Endodermal cell (in vitro differentiated cells): ENCODE measurements at regions not wholly inside any gene's neighbourhood (a gene's known extent, or its start where the extent isn't known, plus 50 kb on each side); places are given as distances from the start of the nearest gene placed in this dataset.
"Not testable (repeated sequence)": the region's sequence is repeated elsewhere in the genome, so short reads cannot be mapped to it uniquely, and the experiment has no call there.

Experiments used
- DNase-seq: peaks from one replicate; pipeline ENCODE4 v3.0.0-alpha.2; 2017
- H3K27ac ChIP-seq: 2 replicates; pipeline ENCODE4 v1.5.1; 2013; ENCODE audit warnings: mild to moderate bottlenecking, low read depth, low read length, moderate library complexity
- H3K27me3 ChIP-seq: 2 replicates; pipeline ENCODE4 v1.6.1; 2013; ENCODE audit warnings: mild to moderate bottlenecking, low read length, moderate library complexity; ENCODE audit not compliant: insufficient read depth, control insufficient read depth, poor library complexity, severe bottlenecking
- H3K36me3 ChIP-seq: 2 replicates; pipeline ENCODE4 v1.7.0; 2013; ENCODE audit warnings: mild to moderate bottlenecking, low read length, moderate library complexity; ENCODE audit not compliant: control insufficient read depth, insufficient read depth
- H3K4me1 ChIP-seq: one replicate; pipeline ENCODE4 v1.7.0; 2013; ENCODE audit warnings: low read length; ENCODE audit not compliant: control insufficient read depth, insufficient read depth
- H3K4me3 ChIP-seq: 2 replicates; pipeline ENCODE4 v1.5.1; 2013; ENCODE audit warnings: mild to moderate bottlenecking, low read length, moderate library complexity
- H3K9ac ChIP-seq: 2 replicates; pipeline ENCODE4 v1.6.1; 2013; ENCODE audit warnings: mild to moderate bottlenecking, low read length, moderate library complexity; ENCODE audit not compliant: poor library complexity, severe bottlenecking; ENCODE audit errors: extremely low read depth
- H3K9me3 ChIP-seq: 2 replicates; pipeline ENCODE4 v1.6.1; 2013; ENCODE audit warnings: mild to moderate bottlenecking, low read length, moderate library complexity; ENCODE audit not compliant: control insufficient read depth
- H3K27ac Mint-ChIP-seq: 2 replicates; pipeline ENCODE4 v1.8.0; 2020; ENCODE audit warnings: mixed read lengths
- H3K27me3 Mint-ChIP-seq: 2 replicates; pipeline ENCODE4 v1.8.0; 2021; ENCODE audit warnings: mild to moderate bottlenecking, mixed read lengths; ENCODE audit not compliant: insufficient read depth
- H3K36me3 Mint-ChIP-seq: 2 replicates; pipeline ENCODE4 v1.8.0; 2020; ENCODE audit warnings: low read depth, mixed read lengths
- H3K4me1 Mint-ChIP-seq: 2 replicates; pipeline ENCODE4 v1.8.0; 2020; ENCODE audit warnings: mixed read lengths
- H3K4me3 Mint-ChIP-seq: 2 replicates; pipeline ENCODE4 v1.8.0; 2020; ENCODE audit warnings: mild to moderate bottlenecking, moderate library complexity, mixed read lengths
- H3K9me3 Mint-ChIP-seq: 2 replicates; pipeline ENCODE4 v1.8.0; 2020; ENCODE audit warnings: mild to moderate bottlenecking, mixed read lengths
- CTCF ChIP-seq: fragments of 200-600 bp; sonication (generic); conservative IDR thresholded peaks from 2 replicates; pipeline ENCODE4 v1.5.0; 2021; ENCODE audit warnings: antibody characterized with exemption, mild to moderate bottlenecking
- WGBS, 2 experiments: methylation state at CpG; one replicate each; pipeline versions ENCODE4 v1.1.5 to v1.1.7; 2013; ENCODE audit warnings: missing lambda C conversion rate in 2 of 2, mixed read lengths in 1 of 2; ENCODE audit not compliant: insufficient coverage in 1 of 2, insufficient read length in 1 of 2; 5-methylcytosine and 5-hydroxymethylcytosine counted together

DNA sequence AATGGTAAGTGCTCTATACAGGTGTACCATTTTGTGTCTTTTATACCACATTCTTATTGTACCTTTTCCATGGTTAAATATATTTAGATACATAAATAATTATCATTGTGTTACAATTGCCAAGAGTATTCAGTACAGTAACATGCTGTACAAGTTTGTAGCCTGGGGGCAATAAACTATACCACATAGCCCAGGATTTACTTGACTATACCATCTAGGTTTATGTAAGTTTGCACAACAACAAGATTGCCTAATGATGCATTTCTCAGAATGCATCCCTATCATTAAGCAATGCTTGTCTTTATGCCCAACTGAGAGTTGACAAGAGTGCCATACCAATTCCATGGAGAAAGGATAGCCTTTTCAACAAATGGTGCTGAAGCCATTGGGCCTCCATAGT, 136.7 kb upstream of the PJA2 start:
- Mint-ChIP-seq H3K27me3 (peaks cover 7% of the 10 kb centered on the region), H3K27ac (no peak overlapping the region), H3K4me3 (no peak overlapping the region), H3K4me1 (no peaks in the 10 kb centered on the region), H3K36me3 (no peaks in the 10 kb centered on the region), H3K9me3 (peaks cover 14% of the 10 kb centered on the region)
- TF ChIP-seq CTCF: no peak
- H3K4me3 ChIP-seq: no peak overlapping the region
- H3K9me3 ChIP-seq: peaks cover 8% of the 10 kb centered on the region
- no peak overlapping the region for H3K27ac ChIP-seq
- no peaks in the 10 kb centered on the region for H3K36me3 ChIP-seq
- H3K4me1 ChIP-seq: no peaks in the 10 kb centered on the region
- H3K9ac ChIP-seq: no peak overlapping the region
- H3K27me3 ChIP-seq: no peaks in the 10 kb centered on the region
- no peak for DNase-seq

GRCh38 chr5:109544873-109545272, 135.1 kb upstream of the PJA2 start:
- H3K36me3 Mint-ChIP-seq, H3K27ac ChIP-seq, H3K9me3 Mint-ChIP-seq, DNase-seq, H3K4me1 ChIP-seq, H3K9me3 ChIP-seq, H3K4me1 Mint-ChIP-seq, H3K4me3 Mint-ChIP-seq, H3K27me3 ChIP-seq, H3K4me3 ChIP-seq, H3K9ac ChIP-seq, H3K36me3 ChIP-seq, H3K27ac Mint-ChIP-seq: not testable (repeated sequence)
- 81 to 100% methylated on average over 1 of the region's 1 CpG for WGBS, 2 experiments
- peaks cover 17% of the 10 kb centered on the region for H3K27me3 Mint-ChIP-seq

- not testable (repeated sequence) for H3K36me3 ChIP-seq, H3K27me3 ChIP-seq, H3K9me3 ChIP-seq, H3K9me3 Mint-ChIP-seq, H3K27ac Mint-ChIP-seq, H3K4me1 ChIP-seq, H3K4me3 Mint-ChIP-seq, DNase-seq, H3K9ac ChIP-seq, H3K4me1 Mint-ChIP-seq, H3K4me3 ChIP-seq, H3K36me3 Mint-ChIP-seq, H3K27ac ChIP-seq
- peaks cover 30% of the 10 kb centered on the region for H3K27me3 Mint-ChIP-seq
- 100% methylated on average over 1 of the region's 1 CpG; no CpG with 5 or more reads in 1 of the 2 experiments for WGBS, 2 experiments
These were observed 128.9 kb upstream of the PJA2 start for GRCh38 chr5:109538692-109539091.

- H3K27ac ChIP-seq, H3K27ac Mint-ChIP-seq, H3K4me1 ChIP-seq, H3K9me3 Mint-ChIP-seq, H3K4me3 Mint-ChIP-seq, H3K4me3 ChIP-seq, H3K27me3 ChIP-seq, H3K9me3 ChIP-seq, H3K9ac ChIP-seq, H3K36me3 Mint-ChIP-seq, DNase-seq, H3K36me3 ChIP-seq: not testable (repeated sequence)
- WGBS, 2 experiments: 100% methylated on average over 2 of the region's 4 CpGs; no CpG with 5 or more reads in 1 of the 2 experiments
- peaks cover 14% of the 10 kb centered on the region for H3K27me3 Mint-ChIP-seq
- peaks cover 20% of the 10 kb centered on the region for H3K4me1 Mint-ChIP-seq
These were observed 125.3 kb upstream of the PJA2 start for GRCh38 chr5:109535090-109535489.
